ENCODE measurements at regions not wholly inside any gene's neighbourhood (a gene's known extent, or its start where the extent isn't known, plus 50 kb on each side); places are given as distances from the start of the nearest gene placed in this dataset.

- DNase-seq, result no peak
- no peaks in the 10 kb centered on the region for H3K27me3 ChIP-seq
- peaks cover 10 to 81% (median 24%) of the 10 kb centered on the region in 4 donors for H3K4me1 ChIP-seq
- H3K27ac ChIP-seq, result peak overlapping the region; percentile 66 to 92 (median 76)
- no peaks in the 10 kb centered on the region for H3K9me3 ChIP-seq
- H3K4me3 ChIP-seq, result peak overlapping the region in 2 of 4 donors; percentile 6 to 19
- H3K36me3 ChIP-seq, result no peaks in the 10 kb centered on the region
- TF ChIP-seq CTCF (IDR thresholded peaks at IDR 0.05) (no peak), POLR2A (IDR thresholded peaks at IDR 0.05) (no peak)
These were observed 165.1 kb upstream of the KLF14 start for GRCh38 chr7:130899071-130899560.

- TF ChIP-seq CTCF (IDR thresholded peaks at IDR 0.05), result peak in 2 of 6 experiments; percentile 12 to 23
- peak; percentile 34 to 74 for TF ChIP-seq POLR2A (IDR thresholded peaks at IDR 0.05)
- H3K27ac ChIP-seq, result peak overlapping the region; percentile 66 to 92 (median 76)
- peak overlapping the region in 1 of 4 donors; percentile 19 for H3K4me3 ChIP-seq
- peaks cover 10 to 82% (median 21%) of the 10 kb centered on the region in 4 donors for H3K4me1 ChIP-seq
- H3K9me3 ChIP-seq, result no peaks in the 10 kb centered on the region
- peak in 2 of 3 donors; percentile 75 to 87 for DNase-seq
- no peaks in the 10 kb centered on the region for H3K27me3 ChIP-seq
- H3K36me3 ChIP-seq, result no peaks in the 10 kb centered on the region
These were observed 165.8 kb upstream of the KLF14 start for GRCh38 chr7:130899638-130900401.

GRCh38 chr7:130900471-130901076 is 166.6 kb upstream of the KLF14 start:
- TF ChIP-seq CTCF (IDR thresholded peaks at IDR 0.05), result no peak
- no peak for TF ChIP-seq POLR2A (IDR thresholded peaks at IDR 0.05)
- Histone ChIP-seq H3K4me1 (peaks cover 10 to 84% (median 21%) of the 10 kb centered on the region in 4 donors), H3K27ac (peak overlapping the region; percentile 50 to 92 (median 76)), H3K4me3 (no peak overlapping the region), H3K36me3 (peaks cover 0 to 3% (median 0%) of the 10 kb centered on the region in 3 donors), H3K27me3 (no peaks in the 10 kb centered on the region), H3K9me3 (no peaks in the 10 kb centered on the region)
- DNase-seq, result no peak

- TF ChIP-seq CTCF (IDR thresholded peaks at IDR 0.05), result no peak
- no peak for TF ChIP-seq POLR2A (IDR thresholded peaks at IDR 0.05)
- H3K36me3 ChIP-seq, result peaks cover 0 to 8% (median 0%) of the 10 kb centered on the region in 3 donors
- peaks cover 12 to 87% (median 21%) of the 10 kb centered on the region in 4 donors for H3K4me1 ChIP-seq
- H3K4me3 ChIP-seq, result no peak overlapping the region
- H3K9me3 ChIP-seq, result no peaks in the 10 kb centered on the region
- no peaks in the 10 kb centered on the region for H3K27me3 ChIP-seq
- H3K27ac ChIP-seq, result peak overlapping the region; percentile 50 to 92 (median 66)
- peak in 2 of 3 donors; percentile 71 for DNase-seq
These were observed 167.3 kb upstream of the KLF14 start for GRCh38 chr7:130901209-130901783.

GRCh38 chr7:130902755-130903357 is 168.8 kb upstream of the KLF14 start:
- peaks cover 0 to 8% (median 0%) of the 10 kb centered on the region in 3 donors for H3K36me3 ChIP-seq
- H3K27me3 ChIP-seq, result no peaks in the 10 kb centered on the region
- H3K27ac ChIP-seq, result peak overlapping the region; percentile 50 to 92 (median 66)
- no peaks in the 10 kb centered on the region for H3K9me3 ChIP-seq
- no peak overlapping the region for H3K4me3 ChIP-seq
- no peak for TF ChIP-seq POLR2A (IDR thresholded peaks at IDR 0.05)
- no peak for TF ChIP-seq CTCF (IDR thresholded peaks at IDR 0.05)
- no peak for DNase-seq
- peaks cover 8 to 83% (median 19%) of the 10 kb centered on the region in 4 donors for H3K4me1 ChIP-seq

Data from Peyer's patch (tissue), 4 donors.